ENCODE measurements at regions not wholly inside any gene's neighbourhood (a gene's known extent, or its start where the extent isn't known, plus 50 kb on each side); places are given as distances from the start of the nearest gene placed in this dataset.

DNA sequence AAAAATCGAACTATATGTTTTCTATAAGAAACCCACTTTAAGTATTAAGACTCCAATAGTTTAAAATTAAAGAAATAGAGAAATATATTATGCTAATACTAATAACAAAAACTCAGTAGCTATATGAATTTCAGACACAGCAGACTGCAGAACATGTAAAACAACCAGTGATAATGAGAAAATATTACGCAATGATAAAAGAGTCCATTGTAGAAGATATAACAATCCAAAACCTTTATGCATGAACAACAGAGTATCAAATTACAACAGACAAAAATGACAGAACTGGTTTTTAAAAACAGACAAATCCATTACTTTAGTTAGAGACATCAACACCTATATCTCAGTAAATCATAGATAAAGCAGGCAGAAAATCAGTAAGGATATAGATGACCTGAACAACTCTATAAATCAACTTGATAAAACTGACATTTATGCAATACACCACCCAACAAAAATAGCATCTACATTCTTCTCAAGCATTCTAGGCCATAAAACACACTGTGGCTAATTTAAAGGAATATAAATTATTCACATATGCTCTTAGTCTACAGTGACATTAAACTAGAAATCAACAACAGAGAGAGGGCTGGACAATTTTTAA lies 669.5 kb upstream of the GHITM start:
- Histone ChIP-seq H3K79me2 (ENCODE audit: control insufficient read depth in 1 of 2, insufficient read depth in 2 of 2, low read length in 2 of 2) (no peaks in the 10 kb centered on the region), H3K36me3 (ENCODE audit: control insufficient read depth in 2 of 4, insufficient read depth in 4 of 4, low read length in 3 of 4) (no peaks in the 10 kb centered on the region), H3K4ac (replicated peaks; ENCODE audit: insufficient read length, low read depth, low read length) (no peak overlapping the region), H4K5ac (ENCODE audit: insufficient read length, low read depth, low read length) (no peak overlapping the region), H3K9ac (replicated peaks in 1 of 4; ENCODE audit: extremely low read depth in 1 of 4, low read depth in 3 of 4, low read length in 3 of 4) (no peak overlapping the region), H2BK12ac (ENCODE audit: low read depth, low read length) (no peak overlapping the region), H3K23ac (ENCODE audit: insufficient read length) (no peak overlapping the region), H2AFZ (ENCODE audit: low read length) (no peak overlapping the region), H2BK20ac (ENCODE audit: low read length) (no peak overlapping the region), H3K23me2 (ENCODE audit: low read depth, low read length) (no peaks in the 10 kb centered on the region), H3K79me1 (ENCODE audit: low read depth, low read length) (no peaks in the 10 kb centered on the region), H2BK15ac (ENCODE audit: low read length) (no peak overlapping the region), H2BK120ac (replicated peaks; ENCODE audit: low read depth, low read length) (no peak overlapping the region), H3K27ac (ENCODE audit: low read depth, low read length) (no peak overlapping the region), H3K27me3 (replicated peaks in 1 of 4; ENCODE audit: control insufficient read depth in 3 of 4, extremely low read depth in 1 of 4, insufficient read depth in 3 of 4, low read length in 3 of 4) (no peaks in the 10 kb centered on the region), H4K8ac (ENCODE audit: extremely low read depth, insufficient read depth, low read length) (no peak overlapping the region), H3K9me3 (ENCODE audit: insufficient read depth in 2 of 2, low read depth in 1 of 2, low read length in 1 of 2) (no peaks in the 10 kb centered on the region), H4K91ac (replicated peaks; ENCODE audit: insufficient read length, low read length) (no peak overlapping the region), H3K4me1 (replicated peaks in 1 of 4; ENCODE audit: control insufficient read depth in 3 of 4, insufficient read depth in 4 of 4, low read length in 3 of 4) (peaks cover 0 to under 1% (median 0%) of the 10 kb centered on the region in 4 experiments; a peak in 1 of 7 replicates), H3K56ac (replicated peaks; ENCODE audit: insufficient read length, low read depth, low read length) (no peak overlapping the region), H4K20me1 (replicated peaks in 1 of 2; ENCODE audit: control insufficient read depth in 1 of 2, insufficient read depth in 2 of 2, low read length in 2 of 2) (no peaks in the 10 kb centered on the region), H3K4me3 (ENCODE audit: extremely low read depth in 1 of 4, insufficient read depth in 2 of 4, low read depth in 3 of 4, low read length in 4 of 4) (no peak overlapping the region), H3K4me2 (ENCODE audit: insufficient read depth in 1 of 2, low read depth in 2 of 2, low read length in 2 of 2) (no peak overlapping the region), H3K18ac (ENCODE audit: extremely low read depth, low read length) (no peak overlapping the region), H2AK5ac (ENCODE audit: low read depth, low read length) (no peak overlapping the region), H2BK5ac (ENCODE audit: low read depth, low read length) (no peak overlapping the region), H3K14ac (ENCODE audit: insufficient read length) (no peak overlapping the region)
- 85% methylated on average over 2 of the region's 2 CpGs; no CpG with 5 or more reads in 1 of the 2 experiments for WGBS, 2 experiments (ENCODE audit: extremely low coverage in 1 of 2, insufficient coverage in 1 of 2, insufficient read length in 1 of 2, insufficient replicate concordance in 2 of 2, low coverage in 1 of 2, low lambda C conversion rate in 2 of 2, missing lambda C conversion rate in 1 of 2)
- ChIA-PET POLR2A (ENCODE audit: partially characterized antibody) (no interaction called here), CTCF (ENCODE audit: partially characterized antibody) (no interaction called here)
- TF ChIP-seq POLR2A (IDR thresholded peaks at IDR 0.05; ENCODE audit: control extremely low read depth in 1 of 2, low read depth in 2 of 2, low read length in 2 of 2): no peak
- TF ChIP-seq ZNF274 (IDR thresholded peaks at IDR 0.05; ENCODE audit: borderline replicate concordance, extremely low read depth, low read length): no peak
- no peak for TF ChIP-seq KDM4A (IDR thresholded peaks at IDR 0.05; ENCODE audit: low read depth, low read length, severe bottlenecking)
- peak; percentile 82; the same call in 1 of the 2 replicates for TF ChIP-seq CEBPB (IDR thresholded peaks at IDR 0.05; ENCODE audit: low read depth, low read length)
- TF ChIP-seq CBX8 (IDR thresholded peaks at IDR 0.05; ENCODE audit: borderline replicate concordance, low read depth, low read length): no peak
- FAIRE-seq (no peak), DNase-seq (ENCODE audit: low read depth in 1 of 2, low spot score in 2 of 2) (no peak)
